ENCODE measurements at regions not wholly inside any gene's neighbourhood (a gene's known extent, or its start where the extent isn't known, plus 50 kb on each side); places are given as distances from the start of the nearest gene placed in this dataset.

GRCh38 chr3:117603097-117603496, 893.5 kb downstream of the TUSC7 start:
- peak; percentile 48 for FAIRE-seq
- TF ChIP-seq CTCF (IDR thresholded peaks at IDR 0.05; ENCODE audit: insufficient read depth, missing control alignments), result no peak
- no peak for DNase-seq (ENCODE audit: insufficient read length, low spot score)

- FAIRE-seq (no peak), DNase-seq (ENCODE audit: insufficient read length, low spot score) (no peak)
- no peak for TF ChIP-seq CTCF (IDR thresholded peaks at IDR 0.05; ENCODE audit: insufficient read depth, missing control alignments)
These were observed 897.3 kb downstream of the TUSC7 start for GRCh38 chr3:117606866-117607265.

GRCh38 chr3:117609330-117609729, 899.8 kb downstream of the TUSC7 start:
- DNase-seq (ENCODE audit: insufficient read length, low spot score), result no peak

GRCh38 chr3:117610156-117610555, 900.6 kb downstream of the TUSC7 start:
- DNase-seq (ENCODE audit: insufficient read length, low spot score) (no peak), FAIRE-seq (no peak)
- no peak for TF ChIP-seq CTCF (IDR thresholded peaks at IDR 0.05; ENCODE audit: insufficient read depth, missing control alignments)

More at GRCh38 chr3:117609330-117609729, 899.8 kb downstream of the TUSC7 start:
- FAIRE-seq, result no peak
- TF ChIP-seq CTCF (IDR thresholded peaks at IDR 0.05; ENCODE audit: insufficient read depth, missing control alignments), result no peak

GRCh38 chr3:117611211-117611610, 901.6 kb downstream of the TUSC7 start:
- FAIRE-seq (peak; percentile 99), DNase-seq (ENCODE audit: insufficient read length, low spot score) (no peak)
- TF ChIP-seq CTCF (IDR thresholded peaks at IDR 0.05; ENCODE audit: insufficient read depth, missing control alignments), result no peak

GRCh38 chr3:117616227-117616626, 906.6 kb downstream of the TUSC7 start:
- FAIRE-seq, result no peak
- no peak for TF ChIP-seq CTCF (IDR thresholded peaks at IDR 0.05; ENCODE audit: insufficient read depth, missing control alignments)
- no peak for DNase-seq (ENCODE audit: insufficient read length, low spot score)

GRCh38 chr3:117617906-117618305, 908.3 kb downstream of the TUSC7 start:
- FAIRE-seq, result no peak
- DNase-seq (ENCODE audit: insufficient read length, low spot score), result no peak
- no peak for TF ChIP-seq CTCF (IDR thresholded peaks at IDR 0.05; ENCODE audit: insufficient read depth, missing control alignments)
